ENCODE measurements at regions not wholly inside any gene's neighbourhood (a gene's known extent, or its start where the extent isn't known, plus 50 kb on each side); places are given as distances from the start of the nearest gene placed in this dataset.

- FAIRE-seq (no peak), DNase-seq (ENCODE audit: insufficient read length, low spot score) (no peak)
- no peak for TF ChIP-seq POLR2A (IDR thresholded peaks at IDR 0.05; ENCODE audit: low read depth, low read length)
Measured at GRCh38 chr7:123260428-123260960, 60.7 kb upstream of the SLC13A1 start.

DNA sequence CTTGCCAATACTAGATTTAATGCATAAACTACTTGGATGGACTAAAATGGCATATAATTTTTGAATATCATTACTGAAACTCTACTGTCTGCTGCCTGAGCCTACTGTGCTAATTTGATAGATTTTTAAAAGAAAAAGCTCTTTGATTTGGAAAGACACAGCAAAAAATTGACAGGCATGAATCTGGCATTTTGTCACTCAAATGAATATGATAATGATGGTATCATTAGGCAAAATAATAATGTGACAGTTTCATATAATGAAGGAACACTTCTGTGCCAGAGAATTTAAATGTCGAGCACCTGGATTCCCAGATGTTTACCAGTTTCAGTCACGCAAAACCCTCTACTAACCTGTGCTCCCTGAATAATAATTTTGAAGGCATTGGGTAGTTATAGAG, 60.0 kb upstream of the SLC13A1 start:
- no peak for TF ChIP-seq POLR2A (IDR thresholded peaks at IDR 0.05; ENCODE audit: low read depth, low read length)
- DNase-seq (ENCODE audit: insufficient read length, low spot score) (no peak), FAIRE-seq (no peak)
